ENCODE measurements at regions not wholly inside any gene's neighbourhood (a gene's known extent, or its start where the extent isn't known, plus 50 kb on each side); places are given as distances from the start of the nearest gene placed in this dataset.

- no peak for DNase-seq
These were observed 123.9 kb upstream of the PHACTR1 start for GRCh38 chr6:12592634-12593033.

- no peak for DNase-seq
These were observed 122.6 kb upstream of the PHACTR1 start for GRCh38 chr6:12593771-12594529.

- DNase-seq = no peak
These were observed 122.1 kb upstream of the PHACTR1 start for GRCh38 chr6:12594530-12594893.

GRCh38 chr6:12595161-12595811, 121.3 kb upstream of the PHACTR1 start:
- peak in 1 of 2 donors; percentile 15 for DNase-seq

- no peak for DNase-seq
These were observed 119.8 kb upstream of the PHACTR1 start for GRCh38 chr6:12596731-12597130.

GRCh38 chr6:12598919-12599318, 117.6 kb upstream of the PHACTR1 start:
- DNase-seq = no peak

- DNase-seq = no peak
These were observed 114.7 kb upstream of the PHACTR1 start for GRCh38 chr6:12601881-12602280.

- no peak for DNase-seq
These were observed 114.2 kb upstream of the PHACTR1 start for GRCh38 chr6:12602342-12602741.

GRCh38 chr6:12602951-12603672, 113.5 kb upstream of the PHACTR1 start:
- no peak for DNase-seq

- DNase-seq = no peak
These were observed 112.9 kb upstream of the PHACTR1 start for GRCh38 chr6:12603673-12604049.

GRCh38 chr6:12605888-12606345, 110.7 kb upstream of the PHACTR1 start:
- peak; percentile 37 for DNase-seq

- no peak for DNase-seq
These were observed 110.0 kb upstream of the PHACTR1 start for GRCh38 chr6:12606616-12607015.

- no peak for DNase-seq
These were observed 108.3 kb upstream of the PHACTR1 start for GRCh38 chr6:12608016-12608860.

GRCh38 chr6:12608874-12609273, 107.7 kb upstream of the PHACTR1 start:
- no peak for DNase-seq

- DNase-seq = no peak
These were observed 106.8 kb upstream of the PHACTR1 start for GRCh38 chr6:12609751-12610150.

GRCh38 chr6:12610862-12611261, 105.7 kb upstream of the PHACTR1 start:
- DNase-seq = no peak

- no peak for DNase-seq
These were observed 102.8 kb upstream of the PHACTR1 start for GRCh38 chr6:12613811-12614210.

- no peak for DNase-seq
These were observed 102.1 kb upstream of the PHACTR1 start for GRCh38 chr6:12614456-12614855.

GRCh38 chr6:12618296-12618695, 98.3 kb upstream of the PHACTR1 start:
- no peak for DNase-seq

GRCh38 chr6:12621754-12622153, 94.8 kb upstream of the PHACTR1 start:
- DNase-seq = peak in 1 of 2 donors; percentile 1

GRCh38 chr6:12622566-12622965, 94.0 kb upstream of the PHACTR1 start:
- no peak for DNase-seq

GRCh38 chr6:12624142-12624837, 92.3 kb upstream of the PHACTR1 start:
- DNase-seq = no peak

Measured in CD4-positive, alpha-beta T cell treated with Interleukin-1 beta for 1 hour (primary cell).